Liver (tissue), 8 donors: ENCODE measurements at regions not wholly inside any gene's neighbourhood (a gene's known extent, or its start where the extent isn't known, plus 50 kb on each side); places are given as distances from the start of the nearest gene placed in this dataset.

Experiments used
- DNase-seq: peaks from one replicate; pipeline ENCODE4 v3.0.0-alpha.2; 2017; ENCODE audit warnings: low spot score
- H3K27ac ChIP-seq, 2 donors: one replicate each; pipeline ENCODE4 v1.7.0; 2013; ENCODE audit warnings: inconsistent platforms in 2 of 2, low read length in 2 of 2, control low read depth in 1 of 2, low read depth in 1 of 2, mild to moderate bottlenecking in 1 of 2
- H3K27me3 ChIP-seq, 4 donors: one replicate each; pipeline versions ENCODE4 v1.6.1 to v1.7.0; 2013; ENCODE audit warnings: low read length in 3 of 4, inconsistent platforms in 1 of 4, mild to moderate bottlenecking in 1 of 4, moderate library complexity in 1 of 4; ENCODE audit not compliant: control insufficient read depth in 4 of 4, insufficient read depth in 4 of 4
- H3K36me3 ChIP-seq, 4 donors: one replicate each; pipeline versions ENCODE4 v1.6.1 to v1.7.0; 2013; ENCODE audit warnings: low read length in 3 of 4, mild to moderate bottlenecking in 3 of 4, low read depth in 1 of 4, moderate library complexity in 1 of 4; ENCODE audit not compliant: control insufficient read depth in 4 of 4, insufficient read depth in 3 of 4
- H3K4me1 ChIP-seq, 4 donors: one replicate each; pipeline versions ENCODE4 v1.6.1 to v1.7.0; 2013; ENCODE audit warnings: low read length in 3 of 4, mild to moderate bottlenecking in 3 of 4, moderate library complexity in 1 of 4; ENCODE audit not compliant: control insufficient read depth in 4 of 4, insufficient read depth in 4 of 4
- H3K4me3 ChIP-seq, 3 donors: one replicate each; pipeline versions ENCODE4 v1.6.1 to v1.7.0; 2013; ENCODE audit warnings: low read length in 3 of 3, control low read depth in 1 of 3, low read depth in 1 of 3, mild to moderate bottlenecking in 1 of 3
- H3K9ac ChIP-seq, 2 donors: one replicate each; pipeline ENCODE4 v1.7.0; 2013; ENCODE audit warnings: low read length in 2 of 2, mild to moderate bottlenecking in 2 of 2, moderate library complexity in 2 of 2, control low read depth in 1 of 2, low read depth in 1 of 2
- H3K9me3 ChIP-seq, 4 donors: one replicate each; pipeline versions ENCODE4 v1.6.1 to v1.7.0; 2013; ENCODE audit warnings: low read length in 3 of 4; ENCODE audit not compliant: control insufficient read depth in 4 of 4
- EGR1 ChIP-seq, 2 donors: IDR thresholded peaks; 2 replicates each; pipeline ENCODE4 v1.6.1; 2016 to 2018; ENCODE audit warnings: antibody characterized with exemption in 2 of 2, low read depth in 2 of 2
- FOXA1 ChIP-seq: IDR thresholded peaks from 2 replicates; pipeline ENCODE4 v1.6.1; 2016; ENCODE audit warnings: antibody characterized with exemption
- FOXA2 ChIP-seq: IDR thresholded peaks from 2 replicates; pipeline ENCODE4 v1.6.1; 2016; ENCODE audit warnings: antibody characterized with exemption
- GABPA ChIP-seq, 2 donors: IDR thresholded peaks in 1 of 2; conservative IDR thresholded peaks in 1 of 2; 2 replicates each; pipeline ENCODE4 v1.6.1; 2016; ENCODE audit warnings: antibody characterized with exemption in 2 of 2, mild to moderate bottlenecking in 1 of 2, moderate library complexity in 1 of 2
- HNF4A ChIP-seq, 2 donors: conservative IDR thresholded peaks; 2 replicates each; pipeline ENCODE4 v1.6.1; 2016; ENCODE audit warnings: antibody characterized with exemption in 2 of 2, mild to moderate bottlenecking in 2 of 2
- HNF4G ChIP-seq: IDR thresholded peaks from 2 replicates; pipeline ENCODE4 v1.6.1; 2016; ENCODE audit warnings: antibody characterized with exemption
- JUND ChIP-seq, 2 donors: IDR thresholded peaks; 2 replicates each; pipeline ENCODE4 v1.6.1; 2016; ENCODE audit warnings: antibody characterized with exemption in 2 of 2
- NR2F2 ChIP-seq: IDR thresholded peaks from 2 replicates; pipeline ENCODE4 v1.6.1; 2016; ENCODE audit warnings: antibody characterized with exemption
- RAD21 ChIP-seq, 2 donors: IDR thresholded peaks; 2 replicates each; pipeline ENCODE4 v1.6.1; 2016; ENCODE audit warnings: antibody characterized with exemption in 2 of 2, mild to moderate bottlenecking in 2 of 2
- RXRA ChIP-seq, 2 donors: IDR thresholded peaks; 2 replicates each; pipeline ENCODE4 v1.6.1; 2017 to 2018; ENCODE audit warnings: antibody characterized with exemption in 2 of 2, mild to moderate bottlenecking in 1 of 2
- SP1 ChIP-seq: IDR thresholded peaks from 2 replicates; pipeline ENCODE4 v1.6.1; 2018; ENCODE audit warnings: antibody characterized with exemption, mild to moderate bottlenecking
- TAF1 ChIP-seq: conservative IDR thresholded peaks from 2 replicates; pipeline ENCODE4 v1.6.1; 2016; ENCODE audit warnings: antibody characterized with exemption, mild to moderate bottlenecking
- YY1 ChIP-seq: IDR thresholded peaks from 2 replicates; pipeline ENCODE4 v1.6.1; 2016; ENCODE audit warnings: antibody characterized with exemption, mild to moderate bottlenecking
- WGBS: extraction: QIAGEN DNeasy Blood & Tissue Kit; methylation state at CpG from one replicate; pipeline ENCODE4 v1.1.7; 2013; 5-methylcytosine and 5-hydroxymethylcytosine counted together
- TF ChIP-seq, protein P1 (sequence below): fragments of 150-350 bp; IDR thresholded peaks from 2 replicates; pipeline ENCODE4 v1.5.1; 2017; ENCODE audit warnings: improper control_type of control experiment, low read depth, low read length; ENCODE audit not compliant: missing input control
- TF ChIP-seq, protein P2 (sequence below): IDR thresholded peaks from 2 replicates; pipeline ENCODE4 v1.6.1; 2016; ENCODE audit warnings: antibody characterized with exemption
- TF ChIP-seq, protein P3 (sequence below): IDR thresholded peaks from 2 replicates; pipeline ENCODE4 v1.6.1; 2016; ENCODE audit warnings: antibody characterized with exemption
- TF ChIP-seq, protein P4 (sequence below): IDR thresholded peaks from 2 replicates; pipeline ENCODE4 v1.6.1; 2016; ENCODE audit warnings: antibody characterized with exemption
- TF ChIP-seq, protein P5 (sequence below): IDR thresholded peaks from 2 replicates; pipeline ENCODE4 v1.6.1; 2016; ENCODE audit warnings: antibody characterized with exemption, mild to moderate bottlenecking
- donor health status: healthy.
- donor health status: healthy.
- donor health status: healthy.
- donor health status: healthy.
- donor health status: healthy.

DNA sequence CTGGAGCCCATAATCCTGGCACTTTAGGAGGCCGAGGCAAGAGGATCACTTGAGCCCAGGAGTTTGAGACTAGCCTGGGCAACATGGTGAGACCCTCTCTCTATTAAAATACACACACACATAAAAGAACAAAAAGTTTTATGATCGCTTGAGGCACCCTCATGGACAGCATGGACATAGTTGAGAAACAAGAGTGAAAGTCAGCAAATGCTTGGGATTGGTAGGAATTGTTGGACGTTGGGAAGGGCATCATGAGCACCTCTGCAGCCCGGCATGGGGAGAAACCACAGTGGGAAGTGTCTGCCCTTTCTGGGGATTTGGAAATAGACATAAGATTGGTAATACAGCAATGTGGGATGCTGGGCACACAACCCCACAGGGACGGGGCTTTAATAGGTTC lies 231.9 kb upstream of the FOXN3 start:
- Histone ChIP-seq H3K4me1 (peaks cover 1 to 16% (median 9%) of the 10 kb centered on the region in 4 donors), H3K27ac (peak overlapping the region; percentile 24 to 51), H3K4me3 (no peak overlapping the region), H3K9ac (no peak overlapping the region), H3K9me3 (no peaks in the 10 kb centered on the region), H3K27me3 (no peaks in the 10 kb centered on the region), H3K36me3 (no peaks in the 10 kb centered on the region)
- WGBS, result 56% methylated on average over 5 of the region's 5 CpGs
- no peak for DNase-seq
- TF ChIP-seq TAF1 (no peak), YY1 (peak; percentile 51), FOXA1 (no peak), EGR1 (IDR thresholded peaks at IDR 0.05; ENCODE audit: low read depth in 2 of 2) (peak in 1 of 2 donors; percentile 15)

DNA sequence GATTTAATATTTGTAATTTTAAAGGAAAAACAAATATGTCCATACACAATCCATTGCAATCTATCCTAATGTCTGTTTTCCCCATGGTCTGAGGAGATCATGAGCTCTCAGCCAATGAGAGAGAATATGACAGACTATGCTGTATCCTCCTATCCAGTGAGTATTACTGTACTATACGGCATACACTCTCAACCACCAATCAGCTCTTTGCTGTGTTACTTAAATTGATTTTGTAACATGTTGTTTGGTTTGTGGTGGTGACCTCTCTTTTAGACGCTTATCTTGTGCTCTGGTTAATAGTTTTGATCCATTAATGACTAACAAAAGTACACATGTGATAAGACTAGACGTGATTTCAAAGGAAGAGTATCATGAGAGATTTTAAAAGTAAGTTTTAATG lies 231.5 kb upstream of the FOXN3 start:
- no peak for DNase-seq
- Histone ChIP-seq H3K9me3 (no peaks in the 10 kb centered on the region), H3K27me3 (no peaks in the 10 kb centered on the region), H3K4me1 (peaks cover 0 to 14% (median 8%) of the 10 kb centered on the region in 4 donors), H3K4me3 (no peak overlapping the region), H3K27ac (peak overlapping the region; percentile 24 to 51), H3K36me3 (no peaks in the 10 kb centered on the region), H3K9ac (no peak overlapping the region)
- WGBS, result 35% methylated on average over 3 of the region's 3 CpGs
- TF ChIP-seq TAF1 (no peak), RAD21 (IDR thresholded peaks at IDR 0.05) (peak; percentile 33 to 42), GABPA (IDR thresholded peaks at IDR 0.05 in 1 of 2, conservative IDR thresholded peaks at IDR 0.05 in 1 of 2) (no peak), SP1 (peak; percentile 100), JUND (IDR thresholded peaks at IDR 0.05) (peak; percentile 41 to 57), FOXA1 (peak; percentile 53), HNF4A (conservative IDR thresholded peaks at IDR 0.05) (peak; percentile 57 to 72), RXRA (IDR thresholded peaks at IDR 0.05) (peak; percentile 64 to 85), EGR1 (IDR thresholded peaks at IDR 0.05; ENCODE audit: low read depth in 2 of 2) (no peak), HNF4G (no peak), NR2F2 (peak; percentile 14), YY1 (peak; percentile 88), FOXA2 (peak; percentile 82)
- TF ChIP-seq, protein P1, sequence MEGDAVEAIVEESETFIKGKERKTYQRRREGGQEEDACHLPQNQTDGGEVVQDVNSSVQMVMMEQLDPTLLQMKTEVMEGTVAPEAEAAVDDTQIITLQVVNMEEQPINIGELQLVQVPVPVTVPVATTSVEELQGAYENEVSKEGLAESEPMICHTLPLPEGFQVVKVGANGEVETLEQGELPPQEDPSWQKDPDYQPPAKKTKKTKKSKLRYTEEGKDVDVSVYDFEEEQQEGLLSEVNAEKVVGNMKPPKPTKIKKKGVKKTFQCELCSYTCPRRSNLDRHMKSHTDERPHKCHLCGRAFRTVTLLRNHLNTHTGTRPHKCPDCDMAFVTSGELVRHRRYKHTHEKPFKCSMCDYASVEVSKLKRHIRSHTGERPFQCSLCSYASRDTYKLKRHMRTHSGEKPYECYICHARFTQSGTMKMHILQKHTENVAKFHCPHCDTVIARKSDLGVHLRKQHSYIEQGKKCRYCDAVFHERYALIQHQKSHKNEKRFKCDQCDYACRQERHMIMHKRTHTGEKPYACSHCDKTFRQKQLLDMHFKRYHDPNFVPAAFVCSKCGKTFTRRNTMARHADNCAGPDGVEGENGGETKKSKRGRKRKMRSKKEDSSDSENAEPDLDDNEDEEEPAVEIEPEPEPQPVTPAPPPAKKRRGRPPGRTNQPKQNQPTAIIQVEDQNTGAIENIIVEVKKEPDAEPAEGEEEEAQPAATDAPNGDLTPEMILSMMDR, result no peak
- TF ChIP-seq, protein P2, sequence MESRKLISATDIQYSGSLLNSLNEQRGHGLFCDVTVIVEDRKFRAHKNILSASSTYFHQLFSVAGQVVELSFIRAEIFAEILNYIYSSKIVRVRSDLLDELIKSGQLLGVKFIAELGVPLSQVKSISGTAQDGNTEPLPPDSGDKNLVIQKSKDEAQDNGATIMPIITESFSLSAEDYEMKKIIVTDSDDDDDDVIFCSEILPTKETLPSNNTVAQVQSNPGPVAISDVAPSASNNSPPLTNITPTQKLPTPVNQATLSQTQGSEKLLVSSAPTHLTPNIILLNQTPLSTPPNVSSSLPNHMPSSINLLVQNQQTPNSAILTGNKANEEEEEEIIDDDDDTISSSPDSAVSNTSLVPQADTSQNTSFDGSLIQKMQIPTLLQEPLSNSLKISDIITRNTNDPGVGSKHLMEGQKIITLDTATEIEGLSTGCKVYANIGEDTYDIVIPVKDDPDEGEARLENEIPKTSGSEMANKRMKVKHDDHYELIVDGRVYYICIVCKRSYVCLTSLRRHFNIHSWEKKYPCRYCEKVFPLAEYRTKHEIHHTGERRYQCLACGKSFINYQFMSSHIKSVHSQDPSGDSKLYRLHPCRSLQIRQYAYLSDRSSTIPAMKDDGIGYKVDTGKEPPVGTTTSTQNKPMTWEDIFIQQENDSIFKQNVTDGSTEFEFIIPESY, result peak; percentile 60
- TF ChIP-seq, protein P3, sequence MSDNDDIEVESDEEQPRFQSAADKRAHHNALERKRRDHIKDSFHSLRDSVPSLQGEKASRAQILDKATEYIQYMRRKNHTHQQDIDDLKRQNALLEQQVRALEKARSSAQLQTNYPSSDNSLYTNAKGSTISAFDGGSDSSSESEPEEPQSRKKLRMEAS, result peak; percentile 45
- TF ChIP-seq, protein P4, sequence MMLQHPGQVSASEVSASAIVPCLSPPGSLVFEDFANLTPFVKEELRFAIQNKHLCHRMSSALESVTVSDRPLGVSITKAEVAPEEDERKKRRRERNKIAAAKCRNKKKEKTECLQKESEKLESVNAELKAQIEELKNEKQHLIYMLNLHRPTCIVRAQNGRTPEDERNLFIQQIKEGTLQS, result peak; percentile 59
- TF ChIP-seq, protein P5, sequence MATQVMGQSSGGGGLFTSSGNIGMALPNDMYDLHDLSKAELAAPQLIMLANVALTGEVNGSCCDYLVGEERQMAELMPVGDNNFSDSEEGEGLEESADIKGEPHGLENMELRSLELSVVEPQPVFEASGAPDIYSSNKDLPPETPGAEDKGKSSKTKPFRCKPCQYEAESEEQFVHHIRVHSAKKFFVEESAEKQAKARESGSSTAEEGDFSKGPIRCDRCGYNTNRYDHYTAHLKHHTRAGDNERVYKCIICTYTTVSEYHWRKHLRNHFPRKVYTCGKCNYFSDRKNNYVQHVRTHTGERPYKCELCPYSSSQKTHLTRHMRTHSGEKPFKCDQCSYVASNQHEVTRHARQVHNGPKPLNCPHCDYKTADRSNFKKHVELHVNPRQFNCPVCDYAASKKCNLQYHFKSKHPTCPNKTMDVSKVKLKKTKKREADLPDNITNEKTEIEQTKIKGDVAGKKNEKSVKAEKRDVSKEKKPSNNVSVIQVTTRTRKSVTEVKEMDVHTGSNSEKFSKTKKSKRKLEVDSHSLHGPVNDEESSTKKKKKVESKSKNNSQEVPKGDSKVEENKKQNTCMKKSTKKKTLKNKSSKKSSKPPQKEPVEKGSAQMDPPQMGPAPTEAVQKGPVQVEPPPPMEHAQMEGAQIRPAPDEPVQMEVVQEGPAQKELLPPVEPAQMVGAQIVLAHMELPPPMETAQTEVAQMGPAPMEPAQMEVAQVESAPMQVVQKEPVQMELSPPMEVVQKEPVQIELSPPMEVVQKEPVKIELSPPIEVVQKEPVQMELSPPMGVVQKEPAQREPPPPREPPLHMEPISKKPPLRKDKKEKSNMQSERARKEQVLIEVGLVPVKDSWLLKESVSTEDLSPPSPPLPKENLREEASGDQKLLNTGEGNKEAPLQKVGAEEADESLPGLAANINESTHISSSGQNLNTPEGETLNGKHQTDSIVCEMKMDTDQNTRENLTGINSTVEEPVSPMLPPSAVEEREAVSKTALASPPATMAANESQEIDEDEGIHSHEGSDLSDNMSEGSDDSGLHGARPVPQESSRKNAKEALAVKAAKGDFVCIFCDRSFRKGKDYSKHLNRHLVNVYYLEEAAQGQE, result peak; percentile 43
